Fibroblast of the aortic adventitia (primary cell): ENCODE measurements at regions not wholly inside any gene's neighbourhood (a gene's known extent, or its start where the extent isn't known, plus 50 kb on each side); places are given as distances from the start of the nearest gene placed in this dataset.

Experiments
- DNase-seq: peaks from one replicate; pipeline ENCODE4 v3.0.0-alpha.2; 2010; ENCODE audit warnings: low read depth
- H3K4me3 ChIP-seq: 2 replicates; pipeline ENCODE4 v1.5.1; 2011; ENCODE audit warnings: low read depth, mild to moderate bottlenecking, control low read depth, low read length, moderate library complexity
- CTCF ChIP-seq: IDR thresholded peaks from 2 replicates; pipeline ENCODE4 v1.5.1; 2011; ENCODE audit warnings: mild to moderate bottlenecking, low read length, control low read depth, inconsistent platforms; ENCODE audit not compliant: insufficient read depth

GRCh38 chr18:34976899-34977837 is 64.0 kb upstream of the MAPRE2 start:
- no peak for TF ChIP-seq CTCF
- peak; percentile 8 for DNase-seq
- H3K4me3 ChIP-seq: peak overlapping the region; percentile 68

GRCh38 chr18:34977838-34978532 is 63.2 kb upstream of the MAPRE2 start:
- DNase-seq: no peak
- TF ChIP-seq CTCF: no peak
- peak overlapping the region; percentile 68 for H3K4me3 ChIP-seq

GRCh38 chr18:34978533-34978893 is 62.7 kb upstream of the MAPRE2 start:
- peak overlapping the region; percentile 68 for H3K4me3 ChIP-seq
- TF ChIP-seq CTCF: no peak
- peak; percentile 3 for DNase-seq

- DNase-seq: peak; percentile 90
- peak overlapping the region; percentile 68 for H3K4me3 ChIP-seq
- no peak for TF ChIP-seq CTCF
Observed at GRCh38 chr18:34978953-34979608, 62.1 kb upstream of the MAPRE2 start.

DNA sequence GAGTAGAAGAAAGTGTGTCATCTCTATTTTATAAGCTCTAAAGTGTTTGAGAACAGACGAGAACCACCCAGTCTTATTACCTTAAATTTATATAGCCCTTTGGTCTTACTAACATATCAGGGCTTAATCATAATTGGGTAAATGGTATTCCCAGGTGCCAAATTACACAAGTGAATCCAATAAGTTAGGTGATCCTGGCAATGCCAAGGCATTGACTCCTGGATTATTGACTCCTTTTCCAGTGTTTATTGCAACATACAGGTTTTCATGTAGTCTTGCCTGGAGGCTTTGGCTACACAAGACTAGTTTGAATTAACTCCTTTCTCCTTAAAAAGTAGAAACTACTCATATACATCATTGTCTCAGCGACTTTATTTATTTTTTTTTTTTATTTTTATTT is 59.7 kb upstream of the MAPRE2 start:
- no peak for DNase-seq
- no peak overlapping the region for H3K4me3 ChIP-seq
- TF ChIP-seq CTCF: no peak

- H3K4me3 ChIP-seq: no peak overlapping the region
- TF ChIP-seq CTCF: no peak
- DNase-seq: no peak
Observed at GRCh38 chr18:34985963-34986362, 55.2 kb upstream of the MAPRE2 start.
